ENCODE measurements at regions not wholly inside any gene's neighbourhood (a gene's known extent, or its start where the extent isn't known, plus 50 kb on each side); places are given as distances from the start of the nearest gene placed in this dataset.
"Not testable (repeated sequence)": the region's sequence is repeated elsewhere in the genome, so short reads cannot be mapped to it uniquely, and the experiment has no call there.

- DNase-seq (ENCODE audit: extremely low read depth in 1 of 11, low read depth in 9 of 11, low spot score in 4 of 11) = no peak
These were observed 342.1 kb upstream of the SOX2 start for GRCh38 chr3:181369637-181370036.

- no peak for DNase-seq (ENCODE audit: extremely low read depth in 1 of 11, low read depth in 9 of 11, low spot score in 4 of 11)
These were observed 348.5 kb upstream of the SOX2 start for GRCh38 chr3:181363231-181363630.

GRCh38 chr3:181362378-181362777, 349.3 kb upstream of the SOX2 start:
- DNase-seq (ENCODE audit: extremely low read depth in 1 of 11, low read depth in 9 of 11, low spot score in 4 of 11) = no peak

- no peak for DNase-seq (ENCODE audit: extremely low read depth in 1 of 11, low read depth in 9 of 11, low spot score in 4 of 11)
These were observed 353.2 kb upstream of the SOX2 start for GRCh38 chr3:181358562-181358961.

GRCh38 chr3:181358060-181358459, 353.7 kb upstream of the SOX2 start:
- no peak for DNase-seq (ENCODE audit: extremely low read depth in 1 of 11, low read depth in 9 of 11, low spot score in 4 of 11)

- DNase-seq (ENCODE audit: extremely low read depth in 1 of 11, low read depth in 9 of 11, low spot score in 4 of 11) = no peak
These were observed 357.6 kb upstream of the SOX2 start for GRCh38 chr3:181354140-181354539.

- DNase-seq (ENCODE audit: extremely low read depth in 1 of 11, low read depth in 9 of 11, low spot score in 4 of 11) = no peak
These were observed 354.8 kb upstream of the DNAJC19 start for GRCh38 chr3:181344331-181344730.

- DNase-seq (ENCODE audit: extremely low read depth in 1 of 11, low read depth in 9 of 11, low spot score in 4 of 11) = no peak
These were observed 347.1 kb upstream of the DNAJC19 start for GRCh38 chr3:181336597-181336996.

GRCh38 chr3:181333394-181333793, 343.9 kb upstream of the DNAJC19 start:
- DNase-seq (ENCODE audit: extremely low read depth in 1 of 11, low read depth in 9 of 11, low spot score in 4 of 11) = no peak

GRCh38 chr3:181330821-181331563, 341.5 kb upstream of the DNAJC19 start:
- DNase-seq (ENCODE audit: extremely low read depth in 1 of 11, low read depth in 9 of 11, low spot score in 4 of 11) = no peak

- no peak for DNase-seq (ENCODE audit: extremely low read depth in 1 of 11, low read depth in 9 of 11, low spot score in 4 of 11)
These were observed 340.7 kb upstream of the DNAJC19 start for GRCh38 chr3:181330257-181330656.

- DNase-seq (ENCODE audit: extremely low read depth in 1 of 11, low read depth in 9 of 11, low spot score in 4 of 11) = no peak
These were observed 339.5 kb upstream of the DNAJC19 start for GRCh38 chr3:181329024-181329423.

- DNase-seq (ENCODE audit: extremely low read depth in 1 of 11, low read depth in 9 of 11, low spot score in 4 of 11) = no peak
These were observed 338.8 kb upstream of the DNAJC19 start for GRCh38 chr3:181328346-181328745.

- no peak for DNase-seq (ENCODE audit: extremely low read depth in 1 of 11, low read depth in 9 of 11, low spot score in 4 of 11)
These were observed 337.8 kb upstream of the DNAJC19 start for GRCh38 chr3:181327349-181327748.

- DNase-seq (ENCODE audit: extremely low read depth in 1 of 11, low read depth in 9 of 11, low spot score in 4 of 11) = peak in 2 of 11 donors; percentile 2 to 10
These were observed 337.2 kb upstream of the DNAJC19 start for GRCh38 chr3:181326637-181327223.

- DNase-seq (ENCODE audit: extremely low read depth in 1 of 11, low read depth in 9 of 11, low spot score in 4 of 11) = not testable (repeated sequence)
These were observed 335.0 kb upstream of the DNAJC19 start for GRCh38 chr3:181324516-181324915.

GRCh38 chr3:181318321-181318720, 328.8 kb upstream of the DNAJC19 start:
- DNase-seq (ENCODE audit: extremely low read depth in 1 of 11, low read depth in 9 of 11, low spot score in 4 of 11) = no peak

GRCh38 chr3:181317508-181317907, 328.0 kb upstream of the DNAJC19 start:
- DNase-seq (ENCODE audit: extremely low read depth in 1 of 11, low read depth in 9 of 11, low spot score in 4 of 11) = no peak

- peak in 4 of 11 donors; percentile 7 to 22 (median 12) for DNase-seq (ENCODE audit: extremely low read depth in 1 of 11, low read depth in 9 of 11, low spot score in 4 of 11)
These were observed 326.9 kb upstream of the DNAJC19 start for GRCh38 chr3:181316482-181316881.

GRCh38 chr3:181313335-181313734, 323.8 kb upstream of the DNAJC19 start:
- DNase-seq (ENCODE audit: extremely low read depth in 1 of 11, low read depth in 9 of 11, low spot score in 4 of 11) = no peak

GRCh38 chr3:181311186-181311585, 321.6 kb upstream of the DNAJC19 start:
- no peak for DNase-seq (ENCODE audit: extremely low read depth in 1 of 11, low read depth in 9 of 11, low spot score in 4 of 11)

All from renal cortex interstitium (tissue), 11 donors.